G401.6 (cell line): ENCODE measurements at regions not wholly inside any gene's neighbourhood (a gene's known extent, or its start where the extent isn't known, plus 50 kb on each side); places are given as distances from the start of the nearest gene placed in this dataset.

ENCODE experiments used
- FAIRE-seq: peaks from 2 replicates; lab custom pipeline; 2012; peaks lifted over from hg19 to GRCh38; lab: Jason Lieb, UNC

GRCh38 chr4:31107362-31107761, 387.2 kb downstream of the PCDH7 start:
- no peak for FAIRE-seq

GRCh38 chr4:31108762-31109161, 388.6 kb downstream of the PCDH7 start:
- no peak for FAIRE-seq

DNA sequence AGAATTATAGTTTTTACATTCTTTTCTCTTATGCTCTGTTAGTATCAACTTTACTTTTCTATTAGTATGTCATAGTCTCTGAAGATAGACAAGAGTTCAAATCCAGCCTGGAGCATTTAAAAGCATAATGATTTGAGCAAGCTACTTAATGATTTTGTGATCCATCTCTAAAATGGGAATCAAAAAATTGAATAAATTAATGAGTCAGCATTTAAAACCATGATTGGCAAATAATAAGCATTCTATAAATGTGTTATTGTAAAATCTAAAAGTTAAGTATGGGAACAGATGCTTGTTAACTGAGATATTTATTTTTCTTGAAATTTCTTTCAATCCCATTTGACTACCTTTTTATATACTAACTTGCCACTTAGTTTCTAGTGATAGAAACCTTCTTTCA, 391.6 kb downstream of the PCDH7 start:
- FAIRE-seq, result no peak

DNA sequence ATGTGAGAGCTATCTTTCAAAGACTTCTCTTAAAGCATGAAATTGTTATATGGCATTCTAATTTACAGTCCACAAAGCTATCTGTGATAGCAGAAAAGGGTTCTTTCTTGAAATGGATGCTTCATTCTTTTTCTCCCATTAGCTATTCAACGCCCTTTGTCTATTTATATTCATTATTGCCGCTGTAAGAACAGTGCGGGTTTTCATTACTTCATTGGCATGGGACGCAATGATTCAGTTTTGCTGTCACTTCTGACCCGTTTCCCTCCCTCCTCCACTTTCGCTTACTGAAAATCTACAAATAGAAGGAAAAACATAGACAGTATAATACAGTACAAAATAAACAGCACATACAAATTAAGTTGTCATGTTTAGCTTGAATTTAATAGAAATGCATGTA, 394.6 kb downstream of the PCDH7 start:
- no peak for FAIRE-seq

GRCh38 chr4:31124008-31124585, 403.9 kb downstream of the PCDH7 start:
- FAIRE-seq, result no peak

- FAIRE-seq, result no peak
These were observed 404.9 kb downstream of the PCDH7 start for GRCh38 chr4:31125061-31125460.

DNA sequence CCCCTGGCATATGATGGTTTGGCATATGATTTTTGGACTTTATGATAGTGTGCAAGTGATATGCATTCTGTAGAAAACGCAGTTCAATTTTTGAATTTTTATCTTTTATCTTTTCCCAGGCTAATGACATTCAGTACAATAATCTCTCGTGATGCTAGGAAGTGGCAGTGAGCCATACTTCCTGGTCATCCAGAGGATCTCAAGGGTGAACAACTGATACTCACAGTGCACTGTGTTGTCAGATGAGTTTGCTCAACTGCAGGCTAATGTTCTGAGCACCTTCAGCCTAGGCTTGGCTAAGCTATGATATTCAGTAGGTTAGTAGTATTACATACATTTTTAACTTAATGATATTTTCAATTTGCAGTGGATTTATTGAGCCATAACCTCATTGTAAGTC, 405.3 kb downstream of the PCDH7 start:
- FAIRE-seq, result no peak

GRCh38 chr4:31126881-31127398, 406.8 kb downstream of the PCDH7 start:
- FAIRE-seq, result no peak

- FAIRE-seq, result no peak
These were observed 410.8 kb downstream of the PCDH7 start for GRCh38 chr4:31130930-31131329.

GRCh38 chr4:31134720-31135119, 414.6 kb downstream of the PCDH7 start:
- FAIRE-seq, result no peak

DNA sequence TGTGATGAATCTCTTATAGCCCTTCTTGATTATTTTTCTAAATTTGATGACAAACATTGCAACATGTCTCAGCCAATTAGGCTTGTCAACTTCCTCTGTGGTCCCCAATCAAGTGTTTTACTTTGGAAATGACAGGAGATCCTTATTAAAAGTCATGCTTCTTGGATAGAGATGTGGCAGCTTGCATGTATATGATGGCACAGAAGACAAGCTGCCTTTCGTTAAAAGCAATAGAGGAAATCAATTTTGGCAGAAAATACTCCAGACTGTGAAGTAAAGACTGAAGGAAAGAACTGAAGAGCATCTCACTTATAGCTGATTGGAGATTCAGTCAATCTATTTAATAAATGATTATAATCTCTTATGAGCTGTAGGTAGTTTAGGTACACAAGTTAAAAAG, 419.6 kb downstream of the PCDH7 start:
- FAIRE-seq, result no peak

GRCh38 chr4:31141095-31141831, 421.1 kb downstream of the PCDH7 start:
- FAIRE-seq, result no peak

DNA sequence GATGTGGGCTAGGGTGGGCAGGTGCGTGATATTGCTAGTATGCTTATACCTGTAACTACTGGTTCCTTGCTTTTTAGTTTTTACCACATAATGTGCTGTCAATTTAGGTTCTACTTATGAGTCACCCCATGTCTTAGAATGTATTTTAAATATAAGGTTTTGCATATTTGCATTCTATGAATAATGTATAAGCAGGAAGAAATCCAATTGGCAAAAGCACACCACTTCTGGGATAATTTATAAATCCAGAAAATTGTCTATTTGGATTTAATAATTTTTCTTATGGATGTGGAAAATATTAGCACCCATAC, 421.6 kb downstream of the PCDH7 start:
- no peak for FAIRE-seq

GRCh38 chr4:31146366-31146765, 426.2 kb downstream of the PCDH7 start:
- no peak for FAIRE-seq

DNA sequence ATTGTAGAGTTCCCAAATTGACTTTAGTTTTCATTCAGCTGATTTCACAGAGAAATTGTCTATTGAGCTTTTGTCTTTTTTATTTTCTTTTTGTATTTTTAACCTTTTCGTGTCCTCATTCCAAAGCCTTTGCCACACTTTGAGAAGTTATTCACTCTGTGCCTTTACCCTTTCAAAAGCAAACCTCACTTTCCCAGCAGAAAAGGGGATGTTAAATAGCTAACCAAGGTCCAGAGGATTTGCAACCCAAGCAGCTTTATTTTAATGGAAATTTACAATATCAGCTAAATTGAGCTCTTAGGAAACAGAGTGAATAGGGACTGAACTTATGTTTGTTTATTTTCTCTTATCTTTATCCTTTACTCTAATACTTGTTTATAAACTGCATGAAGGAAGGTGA, 428.8 kb downstream of the PCDH7 start:
- no peak for FAIRE-seq

GRCh38 chr4:31156221-31156620, 436.1 kb downstream of the PCDH7 start:
- no peak for FAIRE-seq

GRCh38 chr4:31160146-31160545, 440.0 kb downstream of the PCDH7 start:
- no peak for FAIRE-seq

DNA sequence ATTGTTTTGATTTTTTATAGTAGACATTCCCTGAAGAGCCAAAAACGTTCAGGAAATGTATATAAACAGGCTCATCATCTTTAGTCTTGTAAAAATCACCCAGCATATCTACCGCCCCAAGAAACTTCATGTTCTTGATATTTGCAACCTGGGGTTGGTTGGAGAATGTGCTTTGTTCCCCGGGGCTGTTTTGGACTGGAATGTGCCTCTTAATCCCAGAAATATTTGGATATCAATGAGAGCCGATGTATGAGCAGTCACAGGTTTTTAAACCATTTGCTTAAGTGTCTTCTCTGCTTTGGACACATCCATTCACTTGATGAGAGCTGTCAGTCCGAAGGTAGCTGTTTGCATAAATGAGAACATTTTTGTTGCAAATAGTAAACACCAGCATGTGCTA, 449.7 kb downstream of the PCDH7 start:
- FAIRE-seq, result no peak

DNA sequence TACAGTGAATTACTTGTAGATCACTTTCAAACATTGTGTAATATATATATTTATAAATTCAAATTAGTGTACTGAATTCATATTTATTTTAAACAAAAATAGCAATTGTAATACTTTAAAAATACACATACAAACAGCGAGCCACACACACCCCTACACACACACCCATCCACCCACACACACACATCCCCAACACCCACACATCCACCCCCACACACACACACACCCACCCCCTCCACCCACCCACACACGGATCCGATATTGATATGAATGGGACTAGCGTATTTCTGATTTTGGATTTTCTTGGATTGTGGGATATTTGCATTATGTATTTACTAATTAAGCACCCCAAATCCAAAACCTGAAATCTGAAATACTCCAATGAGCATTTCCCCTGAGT, 451.2 kb downstream of the PCDH7 start:
- FAIRE-seq, result no peak

DNA sequence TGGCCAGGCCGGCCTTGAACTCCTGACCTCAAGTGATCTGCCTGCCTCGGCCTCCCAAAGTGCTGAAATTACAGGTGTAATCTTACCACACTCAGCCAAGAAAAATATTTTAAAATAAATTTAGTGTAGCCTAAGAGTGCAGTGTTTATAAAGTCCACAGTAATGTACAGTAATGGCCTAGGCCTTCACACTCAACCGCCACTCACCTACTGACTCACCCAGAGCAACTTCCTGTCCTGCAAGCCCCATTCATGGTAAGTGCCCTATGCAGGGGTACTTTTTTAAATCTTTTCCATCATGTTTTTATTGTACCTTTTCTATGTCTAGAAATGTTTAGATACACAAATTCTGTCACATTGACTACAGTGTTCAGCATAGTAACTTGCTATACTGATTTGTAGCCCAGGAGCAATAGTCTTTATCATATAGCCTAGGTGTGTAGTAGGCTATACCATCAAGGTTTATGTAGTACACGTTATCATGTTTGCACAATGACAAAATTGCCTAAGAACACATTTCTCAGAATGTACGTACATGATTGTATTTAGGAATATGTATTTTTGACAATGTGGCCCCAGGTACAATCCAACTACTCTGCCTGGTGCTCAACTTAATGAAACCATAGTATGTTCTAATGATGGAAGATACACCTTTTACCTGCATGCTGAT, 455.2 kb downstream of the PCDH7 start:
- no peak for FAIRE-seq

- no peak for FAIRE-seq
These were observed 463.1 kb downstream of the PCDH7 start for GRCh38 chr4:31183256-31183655.

DNA sequence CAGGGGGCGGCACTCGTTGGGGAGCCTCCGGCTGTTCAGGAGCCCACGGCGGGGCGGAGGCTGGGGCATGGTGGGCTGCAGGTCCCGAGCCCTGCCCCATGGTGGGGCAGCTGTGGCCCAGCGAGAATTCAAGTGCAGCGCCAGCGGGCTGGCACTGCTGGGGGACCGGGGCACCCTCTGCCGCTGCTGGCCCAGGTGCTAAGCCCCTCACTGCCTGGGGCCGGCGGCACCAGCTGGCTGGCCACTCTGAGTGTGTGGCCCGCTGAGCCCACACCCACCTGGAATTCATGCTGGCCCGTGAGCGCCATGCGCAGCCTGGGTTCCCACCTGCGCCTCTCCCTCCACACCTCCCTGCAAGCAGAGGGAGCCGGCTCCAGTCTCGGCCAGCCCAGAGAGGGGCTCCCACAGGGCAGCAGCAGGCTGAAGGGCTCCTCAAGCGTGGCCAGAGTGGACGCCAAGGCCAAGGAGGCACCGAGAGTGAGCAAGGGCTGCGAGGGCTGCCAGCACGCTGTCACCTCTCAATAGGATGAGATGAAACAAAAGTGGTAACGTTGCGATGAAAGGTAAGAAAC, 464.9 kb downstream of the PCDH7 start:
- FAIRE-seq, result no peak

DNA sequence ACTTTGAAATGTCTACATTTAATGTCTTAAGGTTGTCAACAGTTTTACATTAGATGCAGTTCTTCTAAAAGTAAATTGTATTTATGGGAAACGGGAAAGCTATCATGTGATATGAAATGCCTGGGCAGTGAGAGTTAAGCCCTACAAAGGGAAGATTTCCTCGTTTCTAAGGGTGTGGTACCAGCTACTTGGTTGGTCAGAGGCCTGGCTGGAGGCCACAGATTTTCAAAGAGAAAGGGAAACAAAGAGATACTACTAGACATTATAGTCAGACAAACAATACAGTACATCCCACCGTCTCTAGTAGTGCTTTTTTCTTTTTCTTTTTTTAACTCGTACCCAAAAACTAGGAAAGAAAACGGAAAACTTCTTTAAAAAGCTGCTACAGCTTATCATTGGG, 467.8 kb downstream of the PCDH7 start:
- FAIRE-seq, result no peak
